ENCODE measurements at regions not wholly inside any gene's neighbourhood (a gene's known extent, or its start where the extent isn't known, plus 50 kb on each side); places are given as distances from the start of the nearest gene placed in this dataset.

GRCh38 chr2:176664478-176664877 is 395.2 kb downstream of the MTX2 start:
- TF ChIP-seq, protein P1, sequence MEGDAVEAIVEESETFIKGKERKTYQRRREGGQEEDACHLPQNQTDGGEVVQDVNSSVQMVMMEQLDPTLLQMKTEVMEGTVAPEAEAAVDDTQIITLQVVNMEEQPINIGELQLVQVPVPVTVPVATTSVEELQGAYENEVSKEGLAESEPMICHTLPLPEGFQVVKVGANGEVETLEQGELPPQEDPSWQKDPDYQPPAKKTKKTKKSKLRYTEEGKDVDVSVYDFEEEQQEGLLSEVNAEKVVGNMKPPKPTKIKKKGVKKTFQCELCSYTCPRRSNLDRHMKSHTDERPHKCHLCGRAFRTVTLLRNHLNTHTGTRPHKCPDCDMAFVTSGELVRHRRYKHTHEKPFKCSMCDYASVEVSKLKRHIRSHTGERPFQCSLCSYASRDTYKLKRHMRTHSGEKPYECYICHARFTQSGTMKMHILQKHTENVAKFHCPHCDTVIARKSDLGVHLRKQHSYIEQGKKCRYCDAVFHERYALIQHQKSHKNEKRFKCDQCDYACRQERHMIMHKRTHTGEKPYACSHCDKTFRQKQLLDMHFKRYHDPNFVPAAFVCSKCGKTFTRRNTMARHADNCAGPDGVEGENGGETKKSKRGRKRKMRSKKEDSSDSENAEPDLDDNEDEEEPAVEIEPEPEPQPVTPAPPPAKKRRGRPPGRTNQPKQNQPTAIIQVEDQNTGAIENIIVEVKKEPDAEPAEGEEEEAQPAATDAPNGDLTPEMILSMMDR (IDR thresholded peaks at IDR 0.05; ENCODE audit: borderline replicate concordance, insufficient read depth, low read depth, low read length), result no peak
- H3K4me3 ChIP-seq (ENCODE audit: low read depth, low read length), result no peak overlapping the region

- no peak overlapping the region for H3K4me3 ChIP-seq (ENCODE audit: low read depth, low read length)
- TF ChIP-seq, protein P1 (IDR thresholded peaks at IDR 0.05; ENCODE audit: borderline replicate concordance, insufficient read depth, low read depth, low read length), result no peak
Measured at GRCh38 chr2:176665086-176665485, 395.8 kb downstream of the MTX2 start.

- no peak overlapping the region for H3K4me3 ChIP-seq (ENCODE audit: low read depth, low read length)
- TF ChIP-seq, protein P1 (IDR thresholded peaks at IDR 0.05; ENCODE audit: borderline replicate concordance, insufficient read depth, low read depth, low read length), result no peak
Measured at GRCh38 chr2:176668912-176669311, 399.7 kb downstream of the MTX2 start.

GRCh38 chr2:176669398-176670174 is 400.3 kb downstream of the MTX2 start:
- no peak overlapping the region for H3K4me3 ChIP-seq (ENCODE audit: low read depth, low read length)
- TF ChIP-seq, protein P1 (IDR thresholded peaks at IDR 0.05; ENCODE audit: borderline replicate concordance, insufficient read depth, low read depth, low read length), result no peak

GRCh38 chr2:176675271-176675949 is 406.2 kb downstream of the MTX2 start:
- TF ChIP-seq, protein P1 (IDR thresholded peaks at IDR 0.05; ENCODE audit: borderline replicate concordance, insufficient read depth, low read depth, low read length), result no peak

DNA sequence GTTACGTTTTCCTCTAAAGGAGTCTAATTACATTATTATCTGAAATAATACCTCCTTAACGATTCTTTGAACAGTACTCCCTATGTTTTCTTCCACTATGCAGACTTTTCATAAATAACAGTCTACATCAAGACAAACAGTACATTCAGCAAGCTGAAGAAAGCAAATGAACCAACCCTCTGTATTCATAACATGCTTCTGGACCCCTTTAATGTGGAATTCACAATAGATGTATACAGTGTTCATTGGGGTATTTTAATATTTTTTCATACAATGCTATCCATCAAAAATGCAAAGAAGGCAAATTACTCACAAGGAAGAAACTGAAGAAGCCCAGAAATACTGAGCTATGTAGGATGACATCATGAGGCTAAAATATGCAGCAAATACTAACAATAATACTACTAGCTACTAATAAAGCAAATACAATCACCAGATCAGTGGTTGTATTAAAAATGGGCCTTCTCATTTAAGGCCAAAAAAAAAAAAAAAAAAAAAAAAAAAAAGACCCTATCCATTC is 408.6 kb downstream of the MTX2 start:
- TF ChIP-seq, protein P1 (IDR thresholded peaks at IDR 0.05; ENCODE audit: borderline replicate concordance, insufficient read depth, low read depth, low read length), result no peak

More at GRCh38 chr2:176675271-176675949, 406.2 kb downstream of the MTX2 start:
- no peak overlapping the region for H3K4me3 ChIP-seq (ENCODE audit: low read depth, low read length)

More for the DNA sequence above, 408.6 kb downstream of the MTX2 start:
- H3K4me3 ChIP-seq (ENCODE audit: low read depth, low read length), result no peak overlapping the region

Measured in GM12875 (cell line).